SHP77 (cell line): ENCODE measurements at regions not wholly inside any gene's neighbourhood (a gene's known extent, or its start where the extent isn't known, plus 50 kb on each side); places are given as distances from the start of the nearest gene placed in this dataset.
"Not testable (repeated sequence)": the region's sequence is repeated elsewhere in the genome, so short reads cannot be mapped to it uniquely, and the experiment has no call there.

Experiments
- DNase-seq, 2 experiments: peaks; one replicate each; lab custom pipeline; 2025; lab: John Stamatoyannopoulos, UW

- DNase-seq: no peak
Measured at GRCh38 chr2:238599549-238600505, 173.1 kb downstream of the ASB1 start.

GRCh38 chr2:238600506-238601432 lies 174.0 kb downstream of the ASB1 start:
- DNase-seq: no peak

- no peak for DNase-seq
Measured at GRCh38 chr2:238601433-238602222, 174.9 kb downstream of the ASB1 start.

- no peak for DNase-seq
Measured at GRCh38 chr2:238602223-238602960, 175.7 kb downstream of the ASB1 start.

GRCh38 chr2:238603596-238603995 lies 176.9 kb downstream of the ASB1 start:
- no peak for DNase-seq

GRCh38 chr2:238606311-238606710 lies 179.6 kb downstream of the ASB1 start:
- no peak for DNase-seq

GRCh38 chr2:238613610-238614009 lies 186.9 kb downstream of the ASB1 start:
- DNase-seq: no peak

GRCh38 chr2:238614376-238614775 lies 187.6 kb downstream of the ASB1 start:
- DNase-seq: no peak

GRCh38 chr2:238615187-238615586 lies 188.5 kb downstream of the ASB1 start:
- no peak for DNase-seq

GRCh38 chr2:238616681-238617080 lies 190.0 kb downstream of the ASB1 start:
- no peak for DNase-seq

GRCh38 chr2:238618494-238619283 lies 192.0 kb downstream of the ASB1 start:
- not testable (repeated sequence) for DNase-seq

GRCh38 chr2:238627899-238628298 lies 201.2 kb downstream of the ASB1 start:
- DNase-seq: no peak

GRCh38 chr2:238629064-238629463 lies 202.3 kb downstream of the ASB1 start:
- no peak for DNase-seq

- DNase-seq: no peak
Measured at GRCh38 chr2:238631491-238632180, 204.9 kb downstream of the ASB1 start.

- DNase-seq: no peak
Measured at GRCh38 chr2:238632181-238633060, 205.7 kb downstream of the ASB1 start.

GRCh38 chr2:238633426-238634328 lies 206.9 kb downstream of the ASB1 start:
- DNase-seq: no peak

- no peak for DNase-seq
Measured at GRCh38 chr2:238634701-238635357, 208.1 kb downstream of the ASB1 start.
